CD4-positive, alpha-beta T cell (primary cell): ENCODE measurements at regions not wholly inside any gene's neighbourhood (a gene's known extent, or its start where the extent isn't known, plus 50 kb on each side); places are given as distances from the start of the nearest gene placed in this dataset.

Experiments used
- ATAC-seq: fragments of 200-7000 bp; cut with Tn5 transposase; one replicate; pipeline ENCODE4 v1.10.0; 2022; ENCODE audit warnings: mild to moderate bottlenecking; ENCODE audit not compliant: poor library complexity
- CTCF ChIA-PET: fragments of 350-600 bp; sonication (Branson Sonifier 250); formaldehyde crosslinking; loops from one replicate; lab custom pipeline; 2021; ENCODE audit warnings: antibody characterized with exemption, inconsistent platforms; lab: Charles Lee
- POLR2A ChIA-PET: fragments of 350-600 bp; sonication (Branson Sonifier 250); formaldehyde crosslinking; loops from one replicate; lab custom pipeline; 2021; ENCODE audit warnings: antibody characterized with exemption, inconsistent platforms; lab: Charles Lee
- DNase-seq, 14 experiments: peaks; one replicate each; pipeline ENCODE4 v3.0.0-alpha.2; 2013 to 2020; ENCODE audit warnings: mixed read lengths in 2 of 14
- H3K27ac ChIP-seq, 2 donors: one replicate each; pipeline versions ENCODE4 v1.5.1 to v1.7.0; 2013; ENCODE audit warnings: low read length in 2 of 2, low read depth in 1 of 2, mild to moderate bottlenecking in 1 of 2
- H3K27me3 ChIP-seq, 2 experiments: 1 replicate in 1 of 2; 2 replicates in 1 of 2; pipeline versions ENCODE4 v1.6.1 to v1.7.0; 2013; ENCODE audit warnings: low read length in 2 of 2, control low read depth in 1 of 2, mild to moderate bottlenecking in 1 of 2, moderate library complexity in 1 of 2; ENCODE audit not compliant: insufficient read depth in 2 of 2, control insufficient read depth in 1 of 2
- H3K36me3 ChIP-seq: one replicate; pipeline ENCODE4 v1.6.1; 2013; ENCODE audit warnings: low read length, control low read depth; ENCODE audit not compliant: insufficient read depth
- H3K4me1 ChIP-seq: one replicate; pipeline ENCODE4 v1.6.1; 2013; ENCODE audit warnings: low read length, control low read depth; ENCODE audit not compliant: insufficient read depth
- H3K4me3 ChIP-seq: one replicate; pipeline ENCODE4 v1.5.1; 2013; ENCODE audit warnings: mild to moderate bottlenecking, low read length, moderate library complexity
- H3K9me3 ChIP-seq, 2 experiments: 1 replicate in 1 of 2; 2 replicates in 1 of 2; pipeline versions ENCODE4 v1.6.1 to v1.7.0; 2013; ENCODE audit warnings: low read length in 2 of 2, mild to moderate bottlenecking in 2 of 2, control low read depth in 1 of 2, moderate library complexity in 1 of 2; ENCODE audit not compliant: control insufficient read depth in 1 of 2, insufficient read depth in 1 of 2
- H3K27ac Mint-ChIP-seq: one replicate; pipeline ENCODE4 v1.8.0; 2020; ENCODE audit warnings: mixed read lengths
- H3K27me3 Mint-ChIP-seq: one replicate; pipeline ENCODE4 v1.8.0; 2021; ENCODE audit warnings: mixed read lengths
- H3K36me3 Mint-ChIP-seq: one replicate; pipeline ENCODE4 v1.8.0; 2021; ENCODE audit warnings: low read depth, mixed read lengths
- H3K4me1 Mint-ChIP-seq: one replicate; pipeline ENCODE4 v1.8.0; 2021; ENCODE audit warnings: low read depth, mixed read lengths
- H3K4me3 Mint-ChIP-seq: one replicate; pipeline ENCODE4 v1.8.0; 2020; ENCODE audit warnings: mild to moderate bottlenecking, mixed read lengths
- H3K9me3 Mint-ChIP-seq: one replicate; pipeline ENCODE4 v1.8.0; 2020; ENCODE audit warnings: mixed read lengths
- intact Hi-C, 2 experiments: fragments of 100-400 bp; cut with DNase I in 1 of 2; cut with micrococcal nuclease in 1 of 2; formaldehyde crosslinking; loops; one replicate each; pipeline versions ENCODE4 v1.15.1 to v1.9.0; 2023 to 2025; cut with DNase I, micrococcal nuclease
- TF ChIP-seq, protein P1 (sequence below): fragments of 200-600 bp; IDR thresholded peaks from one replicate; pipeline ENCODE4 v1.8.0; 2022; ENCODE audit warnings: antibody characterized with exemption, mild to moderate bottlenecking

GRCh38 chr1:5748286-5749225 is 243.7 kb downstream of the NPHP4 start:
- Mint-ChIP-seq H3K4me3 (no peak overlapping the region), H3K36me3 (no peaks in the 10 kb centered on the region), H3K27me3 (peaks cover 29% of the 10 kb centered on the region), H3K4me1 (no peaks in the 10 kb centered on the region), H3K27ac (no peak overlapping the region), H3K9me3 (no peaks in the 10 kb centered on the region)
- ATAC-seq: no peak
- Histone ChIP-seq H3K4me1 (peaks cover 4% of the 10 kb centered on the region), H3K27ac (no peak overlapping the region), H3K9me3 (no peaks in the 10 kb centered on the region), H3K4me3 (no peak overlapping the region), H3K36me3 (no peaks in the 10 kb centered on the region), H3K27me3 (peaks cover 0 to 13% of the 10 kb centered on the region in 2 experiments)
- intact Hi-C loops: no loop called here
- peak in 1 of 14 experiments; percentile 29 for DNase-seq
- TF ChIP-seq, protein P1, sequence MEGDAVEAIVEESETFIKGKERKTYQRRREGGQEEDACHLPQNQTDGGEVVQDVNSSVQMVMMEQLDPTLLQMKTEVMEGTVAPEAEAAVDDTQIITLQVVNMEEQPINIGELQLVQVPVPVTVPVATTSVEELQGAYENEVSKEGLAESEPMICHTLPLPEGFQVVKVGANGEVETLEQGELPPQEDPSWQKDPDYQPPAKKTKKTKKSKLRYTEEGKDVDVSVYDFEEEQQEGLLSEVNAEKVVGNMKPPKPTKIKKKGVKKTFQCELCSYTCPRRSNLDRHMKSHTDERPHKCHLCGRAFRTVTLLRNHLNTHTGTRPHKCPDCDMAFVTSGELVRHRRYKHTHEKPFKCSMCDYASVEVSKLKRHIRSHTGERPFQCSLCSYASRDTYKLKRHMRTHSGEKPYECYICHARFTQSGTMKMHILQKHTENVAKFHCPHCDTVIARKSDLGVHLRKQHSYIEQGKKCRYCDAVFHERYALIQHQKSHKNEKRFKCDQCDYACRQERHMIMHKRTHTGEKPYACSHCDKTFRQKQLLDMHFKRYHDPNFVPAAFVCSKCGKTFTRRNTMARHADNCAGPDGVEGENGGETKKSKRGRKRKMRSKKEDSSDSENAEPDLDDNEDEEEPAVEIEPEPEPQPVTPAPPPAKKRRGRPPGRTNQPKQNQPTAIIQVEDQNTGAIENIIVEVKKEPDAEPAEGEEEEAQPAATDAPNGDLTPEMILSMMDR: no peak
- POLR2A ChIA-PET: no interaction called here
- CTCF ChIA-PET: no interaction called here

GRCh38 chr1:5747426-5748285 is 244.6 kb downstream of the NPHP4 start:
- H3K27ac ChIP-seq: no peak overlapping the region
- DNase-seq (no peak), ATAC-seq (no peak)
- H3K4me3 ChIP-seq: no peak overlapping the region
- CTCF ChIA-PET: no interaction called here
- peaks cover 6 to 13% of the 10 kb centered on the region in 2 experiments for H3K27me3 ChIP-seq
- Mint-ChIP-seq H3K4me3 (no peak overlapping the region), H3K36me3 (no peaks in the 10 kb centered on the region), H3K4me1 (no peaks in the 10 kb centered on the region), H3K27me3 (peaks cover 30% of the 10 kb centered on the region), H3K9me3 (no peaks in the 10 kb centered on the region), H3K27ac (no peak overlapping the region)
- intact Hi-C loops: loop anchor here in 1 of 2 experiments (2.0 kb wide), 1 partner anchor 237 kb away; no protein-coding TSS in a partner anchor
- TF ChIP-seq, protein P1: no peak
- no peaks in the 10 kb centered on the region for H3K36me3 ChIP-seq
- H3K9me3 ChIP-seq: no peaks in the 10 kb centered on the region
- peaks cover 4% of the 10 kb centered on the region for H3K4me1 ChIP-seq
- POLR2A ChIA-PET: no interaction called here

DNA sequence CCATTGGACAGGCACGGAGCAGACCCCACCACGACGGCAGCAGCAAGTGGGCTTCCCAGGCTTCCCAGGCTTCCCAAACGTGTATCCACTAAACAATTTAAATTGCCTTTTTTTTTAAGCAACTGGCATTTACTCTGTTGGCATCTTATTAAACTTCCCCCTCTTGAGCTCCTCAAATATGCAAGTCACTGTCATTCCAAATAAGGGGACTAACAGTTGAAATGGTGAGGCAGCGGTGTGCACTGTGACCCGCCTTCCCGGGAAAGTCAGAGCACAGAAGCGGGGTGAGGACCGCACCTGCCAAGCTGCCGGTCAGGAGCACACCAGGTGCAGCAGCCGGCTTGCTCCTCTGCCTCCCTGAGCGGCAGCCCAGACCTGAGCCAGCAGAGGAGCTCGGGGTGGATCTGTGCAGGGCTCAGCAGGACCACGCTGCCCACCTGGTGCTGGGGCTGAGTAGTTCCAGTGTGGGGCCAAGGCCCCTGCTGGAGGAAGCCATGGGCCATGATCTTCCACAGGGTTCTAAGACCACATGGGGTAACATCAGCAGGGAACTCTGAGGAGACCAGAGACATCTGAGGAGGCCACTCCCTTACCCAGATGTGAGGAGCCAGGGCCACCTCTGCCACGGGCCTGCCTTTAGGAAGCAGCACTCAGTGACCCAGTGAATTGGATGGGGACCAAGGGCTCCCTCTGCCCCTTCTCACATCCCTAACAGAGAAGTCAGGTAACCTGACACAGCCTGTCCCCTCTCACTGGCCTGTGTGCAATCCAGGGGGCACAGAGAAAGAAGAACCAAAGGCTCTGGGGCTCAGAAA is 245.4 kb downstream of the NPHP4 start:
- no peak for ATAC-seq

More for the DNA sequence above, 245.4 kb downstream of the NPHP4 start:
- Mint-ChIP-seq H3K27ac (no peak overlapping the region), H3K4me1 (no peaks in the 10 kb centered on the region), H3K9me3 (no peaks in the 10 kb centered on the region), H3K27me3 (peaks cover 36% of the 10 kb centered on the region), H3K36me3 (no peaks in the 10 kb centered on the region), H3K4me3 (no peak overlapping the region)
- H3K4me3 ChIP-seq: no peak overlapping the region
- H3K27me3 ChIP-seq: peaks cover 6 to 13% of the 10 kb centered on the region in 2 experiments
- no peaks in the 10 kb centered on the region for H3K36me3 ChIP-seq
- no peak for DNase-seq
- ChIA-PET POLR2A (no interaction called here), CTCF (no interaction called here)
- TF ChIP-seq, protein P1: no peak
- H3K9me3 ChIP-seq: no peaks in the 10 kb centered on the region
- no peak overlapping the region for H3K27ac ChIP-seq
- intact Hi-C loops: loop anchor here in 1 of 2 experiments (2.0 kb wide), 1 partner anchor 236 kb away; no protein-coding TSS in a partner anchor
- peaks cover 4% of the 10 kb centered on the region for H3K4me1 ChIP-seq
